Adrenal gland (tissue), 5 donors: ENCODE measurements at regions not wholly inside any gene's neighbourhood (a gene's known extent, or its start where the extent isn't known, plus 50 kb on each side); places are given as distances from the start of the nearest gene placed in this dataset.

Source experiments
- POLR2A ChIP-seq, 2 donors: fragments of 450-650 bp; IDR thresholded peaks; one replicate each; pipeline ENCODE4 v1.6.1; 2017; ENCODE audit warnings: antibody characterized with exemption in 2 of 2, mild to moderate bottlenecking in 2 of 2, moderate library complexity in 1 of 2
- TF ChIP-seq, protein P1 (sequence below), 6 experiments: fragments of 450-650 bp in 4 of 6; fragments of 200-600 bp in 2 of 6; sonication (generic) in 1 of 6; IDR thresholded peaks; 1 replicate in 5 of 6; 2 replicates in 1 of 6; pipeline versions ENCODE4 v1.5.1 to v1.8.0; 2016 to 2021; ENCODE audit warnings: antibody characterized with exemption in 6 of 6, mild to moderate bottlenecking in 2 of 6, moderate library complexity in 1 of 6
- donor health status: DM: no; HTN: no; CAD: no.

DNA sequence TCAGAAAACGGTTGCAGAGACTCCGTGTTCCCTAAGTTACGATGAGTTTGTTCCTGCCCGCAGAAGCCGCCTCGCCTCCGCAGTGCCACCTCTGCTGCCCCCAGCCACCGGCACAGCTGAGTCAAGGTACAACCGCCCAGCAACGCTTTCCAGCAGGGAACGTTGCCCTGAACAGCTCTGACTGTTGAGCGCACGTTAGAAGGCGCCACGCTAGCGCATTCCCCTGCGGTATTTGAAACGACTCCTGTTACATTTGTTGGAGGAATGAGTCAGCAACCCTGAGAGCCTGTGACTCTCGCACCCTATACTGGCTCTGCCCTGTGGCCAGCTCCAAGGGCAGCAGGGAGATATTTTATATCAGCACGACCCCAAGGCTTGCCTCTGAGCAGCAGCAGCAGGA, 302.8 kb downstream of the TEX29 start:
- no peak for TF ChIP-seq POLR2A (IDR thresholded peaks at IDR 0.05)
- TF ChIP-seq, protein P1, sequence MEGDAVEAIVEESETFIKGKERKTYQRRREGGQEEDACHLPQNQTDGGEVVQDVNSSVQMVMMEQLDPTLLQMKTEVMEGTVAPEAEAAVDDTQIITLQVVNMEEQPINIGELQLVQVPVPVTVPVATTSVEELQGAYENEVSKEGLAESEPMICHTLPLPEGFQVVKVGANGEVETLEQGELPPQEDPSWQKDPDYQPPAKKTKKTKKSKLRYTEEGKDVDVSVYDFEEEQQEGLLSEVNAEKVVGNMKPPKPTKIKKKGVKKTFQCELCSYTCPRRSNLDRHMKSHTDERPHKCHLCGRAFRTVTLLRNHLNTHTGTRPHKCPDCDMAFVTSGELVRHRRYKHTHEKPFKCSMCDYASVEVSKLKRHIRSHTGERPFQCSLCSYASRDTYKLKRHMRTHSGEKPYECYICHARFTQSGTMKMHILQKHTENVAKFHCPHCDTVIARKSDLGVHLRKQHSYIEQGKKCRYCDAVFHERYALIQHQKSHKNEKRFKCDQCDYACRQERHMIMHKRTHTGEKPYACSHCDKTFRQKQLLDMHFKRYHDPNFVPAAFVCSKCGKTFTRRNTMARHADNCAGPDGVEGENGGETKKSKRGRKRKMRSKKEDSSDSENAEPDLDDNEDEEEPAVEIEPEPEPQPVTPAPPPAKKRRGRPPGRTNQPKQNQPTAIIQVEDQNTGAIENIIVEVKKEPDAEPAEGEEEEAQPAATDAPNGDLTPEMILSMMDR (IDR thresholded peaks at IDR 0.05): no peak
